ENCODE measurements at regions not wholly inside any gene's neighbourhood (a gene's known extent, or its start where the extent isn't known, plus 50 kb on each side); places are given as distances from the start of the nearest gene placed in this dataset.

DNA sequence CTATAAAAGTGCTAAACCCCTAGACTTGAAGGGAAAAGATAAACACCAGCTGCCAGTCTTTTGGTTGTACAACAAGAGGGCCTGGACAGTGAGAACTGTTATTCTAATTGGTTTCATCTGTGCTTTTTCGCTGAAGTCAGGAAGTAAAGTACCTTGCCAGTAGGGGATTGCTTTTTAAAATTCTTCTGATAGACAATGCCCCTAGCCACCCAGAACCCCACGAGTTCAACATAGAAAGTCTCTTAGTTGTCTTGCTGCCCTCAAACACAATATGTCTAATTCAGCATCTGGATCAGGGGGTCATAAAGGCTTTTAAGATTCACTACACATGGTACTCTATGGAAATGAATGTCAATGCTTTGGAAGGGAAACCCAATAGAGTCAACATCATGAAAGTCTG, 289.2 kb downstream of the TBX15 start:
- TF ChIP-seq, protein P1, sequence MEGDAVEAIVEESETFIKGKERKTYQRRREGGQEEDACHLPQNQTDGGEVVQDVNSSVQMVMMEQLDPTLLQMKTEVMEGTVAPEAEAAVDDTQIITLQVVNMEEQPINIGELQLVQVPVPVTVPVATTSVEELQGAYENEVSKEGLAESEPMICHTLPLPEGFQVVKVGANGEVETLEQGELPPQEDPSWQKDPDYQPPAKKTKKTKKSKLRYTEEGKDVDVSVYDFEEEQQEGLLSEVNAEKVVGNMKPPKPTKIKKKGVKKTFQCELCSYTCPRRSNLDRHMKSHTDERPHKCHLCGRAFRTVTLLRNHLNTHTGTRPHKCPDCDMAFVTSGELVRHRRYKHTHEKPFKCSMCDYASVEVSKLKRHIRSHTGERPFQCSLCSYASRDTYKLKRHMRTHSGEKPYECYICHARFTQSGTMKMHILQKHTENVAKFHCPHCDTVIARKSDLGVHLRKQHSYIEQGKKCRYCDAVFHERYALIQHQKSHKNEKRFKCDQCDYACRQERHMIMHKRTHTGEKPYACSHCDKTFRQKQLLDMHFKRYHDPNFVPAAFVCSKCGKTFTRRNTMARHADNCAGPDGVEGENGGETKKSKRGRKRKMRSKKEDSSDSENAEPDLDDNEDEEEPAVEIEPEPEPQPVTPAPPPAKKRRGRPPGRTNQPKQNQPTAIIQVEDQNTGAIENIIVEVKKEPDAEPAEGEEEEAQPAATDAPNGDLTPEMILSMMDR (IDR thresholded peaks at IDR 0.05): no peak
- TF ChIP-seq EP300 (IDR thresholded peaks at IDR 0.05) (no peak), POLR2A (IDR thresholded peaks at IDR 0.05) (no peak)

Measured in ovary (tissue), 3 donors.